BJ (cell line): ENCODE measurements at regions not wholly inside any gene's neighbourhood (a gene's known extent, or its start where the extent isn't known, plus 50 kb on each side); places are given as distances from the start of the nearest gene placed in this dataset.

Source experiments
- CTCF ChIA-PET: fragments of 350-600 bp; formaldehyde crosslinking; extraction: SDS; loops from one replicate; lab custom pipeline; 2021; ENCODE audit warnings: antibody characterized with exemption, inconsistent platforms; lab: Yijun Ruan, JAX
- POLR2A ChIA-PET: fragments of 300-600 bp; sonication (Branson Sonifier 250); formaldehyde crosslinking; extraction: SDS; loops from one replicate; lab custom pipeline; 2021; ENCODE audit warnings: antibody characterized with exemption; lab: Charles Lee
- DNase-seq: peaks from one replicate; pipeline ENCODE4 v3.0.0-alpha.2; 2011; ENCODE audit warnings: low read depth
- H3K27me3 ChIP-seq: 2 replicates; pipeline ENCODE4 v1.6.0; 2011; ENCODE audit warnings: low read length; ENCODE audit not compliant: control insufficient read depth, insufficient read depth
- H3K36me3 ChIP-seq: 2 replicates; pipeline ENCODE4 v1.5.1; 2011; ENCODE audit warnings: low read length; ENCODE audit not compliant: control insufficient read depth, insufficient read depth
- H3K4me3 ChIP-seq: 2 replicates; pipeline ENCODE4 v1.5.1; 2011; ENCODE audit warnings: low read depth, mild to moderate bottlenecking, control low read depth, low read length
- TF ChIP-seq, protein P1 (sequence below): IDR thresholded peaks from 2 replicates; pipeline ENCODE4 v1.5.1; 2011; ENCODE audit warnings: low read depth, mild to moderate bottlenecking, control low read depth, inconsistent platforms, low read length, moderate library complexity; ENCODE audit not compliant: insufficient read depth

GRCh38 chr10:14397066-14397465 is 66.3 kb upstream of the FRMD4A start:
- ChIA-PET POLR2A (no interaction called here), CTCF (interaction anchor here (0.7 to 2.6 kb wide), 11 partner anchors 11 to 202 kb away, joined by 3 to 9 read pairs (median 4); no protein-coding TSS in a partner anchor)
- H3K36me3 ChIP-seq = no peaks in the 10 kb centered on the region
- H3K27me3 ChIP-seq = peaks cover 24% of the 10 kb centered on the region
- TF ChIP-seq, protein P1, sequence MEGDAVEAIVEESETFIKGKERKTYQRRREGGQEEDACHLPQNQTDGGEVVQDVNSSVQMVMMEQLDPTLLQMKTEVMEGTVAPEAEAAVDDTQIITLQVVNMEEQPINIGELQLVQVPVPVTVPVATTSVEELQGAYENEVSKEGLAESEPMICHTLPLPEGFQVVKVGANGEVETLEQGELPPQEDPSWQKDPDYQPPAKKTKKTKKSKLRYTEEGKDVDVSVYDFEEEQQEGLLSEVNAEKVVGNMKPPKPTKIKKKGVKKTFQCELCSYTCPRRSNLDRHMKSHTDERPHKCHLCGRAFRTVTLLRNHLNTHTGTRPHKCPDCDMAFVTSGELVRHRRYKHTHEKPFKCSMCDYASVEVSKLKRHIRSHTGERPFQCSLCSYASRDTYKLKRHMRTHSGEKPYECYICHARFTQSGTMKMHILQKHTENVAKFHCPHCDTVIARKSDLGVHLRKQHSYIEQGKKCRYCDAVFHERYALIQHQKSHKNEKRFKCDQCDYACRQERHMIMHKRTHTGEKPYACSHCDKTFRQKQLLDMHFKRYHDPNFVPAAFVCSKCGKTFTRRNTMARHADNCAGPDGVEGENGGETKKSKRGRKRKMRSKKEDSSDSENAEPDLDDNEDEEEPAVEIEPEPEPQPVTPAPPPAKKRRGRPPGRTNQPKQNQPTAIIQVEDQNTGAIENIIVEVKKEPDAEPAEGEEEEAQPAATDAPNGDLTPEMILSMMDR = no peak
- peak; percentile 98 for DNase-seq
- H3K4me3 ChIP-seq = no peak overlapping the region

- no peak overlapping the region for H3K4me3 ChIP-seq
- no peaks in the 10 kb centered on the region for H3K36me3 ChIP-seq
- DNase-seq = no peak
- H3K27me3 ChIP-seq = peaks cover 23% of the 10 kb centered on the region
- TF ChIP-seq, protein P1 = peak; percentile 67
- ChIA-PET CTCF (interaction anchor here (0.7 to 2.6 kb wide), 13 partner anchors 11 to 201 kb away, joined by 3 to 9 read pairs (median 4); no protein-coding TSS in a partner anchor), POLR2A (no interaction called here)
Measured at GRCh38 chr10:14396411-14397048, 65.8 kb upstream of the FRMD4A start.

DNA sequence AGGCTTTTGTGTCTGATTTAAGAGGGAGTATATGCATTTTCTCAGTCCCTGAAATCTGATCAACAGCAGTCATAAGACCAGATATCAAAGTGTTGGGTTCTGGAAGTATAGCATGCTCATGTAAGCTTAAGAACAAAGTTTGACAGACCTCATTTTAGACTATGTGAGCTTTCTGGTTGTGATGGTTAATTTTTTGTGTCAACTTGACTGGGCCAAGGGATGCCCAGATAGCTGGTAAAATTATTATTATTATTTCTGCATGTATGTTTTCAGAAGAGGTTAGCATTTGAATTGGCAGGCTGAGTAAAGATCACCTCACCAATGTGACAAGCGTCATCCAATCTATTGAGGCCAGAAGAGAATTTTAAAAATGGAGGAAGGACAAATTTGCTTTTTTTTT is 63.5 kb upstream of the FRMD4A start:
- Histone ChIP-seq H3K4me3 (no peak overlapping the region), H3K27me3 (peaks cover 19% of the 10 kb centered on the region), H3K36me3 (no peaks in the 10 kb centered on the region)
- POLR2A ChIA-PET = no interaction called here
- TF ChIP-seq, protein P1 = no peak
- CTCF ChIA-PET = no interaction called here
- DNase-seq = no peak

DNA sequence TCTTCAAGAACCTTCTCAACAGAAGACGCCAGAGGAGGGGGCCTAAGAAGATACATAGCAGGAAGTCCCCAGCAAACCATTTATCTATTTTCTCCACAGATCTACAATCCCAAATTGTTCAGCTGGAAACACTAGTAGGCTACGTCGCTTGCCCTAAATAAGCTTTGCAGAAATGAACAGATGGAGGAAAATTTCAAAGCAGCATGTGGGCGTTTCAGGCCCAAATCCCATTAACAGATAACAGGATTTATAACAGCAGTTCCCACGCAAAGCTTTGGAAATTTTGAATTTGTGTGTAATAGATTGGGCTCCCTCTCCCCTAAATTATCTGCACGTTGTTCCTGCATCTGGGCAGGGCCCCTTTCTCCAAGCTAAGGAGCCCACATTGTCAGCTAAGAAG is 60.6 kb upstream of the FRMD4A start:
- DNase-seq = no peak
- Histone ChIP-seq H3K4me3 (no peak overlapping the region), H3K27me3 (peaks cover 20% of the 10 kb centered on the region), H3K36me3 (no peaks in the 10 kb centered on the region)
- TF ChIP-seq, protein P1 = no peak
- ChIA-PET POLR2A (interaction anchor here (0.6 kb wide), 1 partner anchor 467 kb away, joined by 6 read pairs; no protein-coding TSS in a partner anchor), CTCF (interaction anchor here (0.6 to 1.1 kb wide), 2 partner anchors 15 to 17 kb away, joined by 3 read pairs; no protein-coding TSS in a partner anchor)

GRCh38 chr10:14389981-14390590 is 59.4 kb upstream of the FRMD4A start:
- ChIA-PET POLR2A (no interaction called here), CTCF (interaction anchor here (0.8 kb wide), 1 partner anchor 35 kb away, joined by 3 read pairs; no protein-coding TSS in a partner anchor)
- DNase-seq = no peak
- TF ChIP-seq, protein P1 = no peak
- Histone ChIP-seq H3K27me3 (peaks cover 24% of the 10 kb centered on the region), H3K4me3 (no peak overlapping the region), H3K36me3 (no peaks in the 10 kb centered on the region)
